Neutrophil (primary cell): ENCODE measurements at regions not wholly inside any gene's neighbourhood (a gene's known extent, or its start where the extent isn't known, plus 50 kb on each side); places are given as distances from the start of the nearest gene placed in this dataset.
"Not testable (repeated sequence)": the region's sequence is repeated elsewhere in the genome, so short reads cannot be mapped to it uniquely, and the experiment has no call there.

Experiments used
- H3K27ac ChIP-seq: fragments of 200-600 bp; sonication (generic); 2 replicates; pipeline ENCODE4 v1.5.1; 2016; ENCODE audit warnings: mild to moderate bottlenecking, moderate library complexity
- H3K27me3 ChIP-seq: fragments of 200-600 bp; sonication (generic); 2 replicates; pipeline ENCODE4 v1.6.0; 2016; ENCODE audit warnings: mild to moderate bottlenecking
- H3K36me3 ChIP-seq: fragments of 200-600 bp; sonication (generic); 2 replicates; pipeline ENCODE4 v1.5.1; 2017
- H3K4me1 ChIP-seq, 2 experiments: fragments of 200-600 bp in 1 of 2; sonication (generic) in 1 of 2; 1 replicate in 1 of 2; 2 replicates in 1 of 2; pipeline versions ENCODE4 v1.5.1 to v1.6.1; 2013 to 2016; ENCODE audit warnings: low read depth in 1 of 2, low read length in 1 of 2, mild to moderate bottlenecking in 1 of 2, moderate library complexity in 1 of 2; ENCODE audit not compliant: control insufficient read depth in 1 of 2, insufficient read depth in 1 of 2
- H3K4me3 ChIP-seq, 2 experiments: fragments of 200-600 bp in 1 of 2; sonication (generic) in 1 of 2; 1 replicate in 1 of 2; 2 replicates in 1 of 2; pipeline ENCODE4 v1.5.1; 2013 to 2016; ENCODE audit warnings: low read depth in 1 of 2, low read length in 1 of 2, mild to moderate bottlenecking in 1 of 2, moderate library complexity in 1 of 2
- H3K9me3 ChIP-seq: fragments of 200-600 bp; sonication (generic); 2 replicates; pipeline ENCODE4 v1.5.1; 2016
- TF ChIP-seq, protein P1 (sequence below): fragments of 200-600 bp; sonication (generic); IDR thresholded peaks from 2 replicates; pipeline ENCODE4 v1.5.1; 2016; ENCODE audit warnings: antibody characterized with exemption

DNA sequence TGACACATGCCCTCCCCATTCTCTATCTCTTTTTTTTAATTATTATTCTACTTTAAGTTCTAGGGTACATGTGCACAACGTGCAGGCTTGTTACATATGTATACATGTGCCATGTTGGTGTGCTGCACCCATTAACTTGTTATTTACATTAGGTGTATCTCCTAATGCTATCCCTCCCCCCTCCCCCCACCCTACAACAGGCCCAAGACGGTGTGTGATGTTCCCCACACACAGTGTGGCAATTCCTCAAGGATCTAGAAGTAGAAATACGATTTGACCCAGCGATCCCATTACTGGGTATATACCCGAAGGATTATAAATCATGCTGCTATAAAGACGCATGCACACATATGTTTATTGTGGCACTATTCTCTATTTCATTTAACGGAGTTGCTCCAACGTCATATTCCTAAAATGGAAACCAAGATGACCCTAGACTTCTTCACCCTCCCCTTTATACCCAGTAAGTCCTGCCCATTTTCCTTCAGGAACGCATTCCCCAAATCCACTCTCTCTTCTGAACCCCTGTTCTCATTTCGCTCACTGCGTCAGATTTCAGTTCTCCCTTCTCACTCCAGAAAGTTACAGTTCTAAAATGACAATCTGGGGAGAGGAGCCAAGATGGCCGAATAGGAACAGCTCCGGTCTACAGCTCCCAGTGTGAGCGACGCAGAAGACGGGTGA is 175.6 kb downstream of the MEX3B start:
- H3K27me3 ChIP-seq, H3K36me3 ChIP-seq, H3K9me3 ChIP-seq, H3K4me1 ChIP-seq, H3K27ac ChIP-seq, H3K4me3 ChIP-seq: not testable (repeated sequence)

DNA sequence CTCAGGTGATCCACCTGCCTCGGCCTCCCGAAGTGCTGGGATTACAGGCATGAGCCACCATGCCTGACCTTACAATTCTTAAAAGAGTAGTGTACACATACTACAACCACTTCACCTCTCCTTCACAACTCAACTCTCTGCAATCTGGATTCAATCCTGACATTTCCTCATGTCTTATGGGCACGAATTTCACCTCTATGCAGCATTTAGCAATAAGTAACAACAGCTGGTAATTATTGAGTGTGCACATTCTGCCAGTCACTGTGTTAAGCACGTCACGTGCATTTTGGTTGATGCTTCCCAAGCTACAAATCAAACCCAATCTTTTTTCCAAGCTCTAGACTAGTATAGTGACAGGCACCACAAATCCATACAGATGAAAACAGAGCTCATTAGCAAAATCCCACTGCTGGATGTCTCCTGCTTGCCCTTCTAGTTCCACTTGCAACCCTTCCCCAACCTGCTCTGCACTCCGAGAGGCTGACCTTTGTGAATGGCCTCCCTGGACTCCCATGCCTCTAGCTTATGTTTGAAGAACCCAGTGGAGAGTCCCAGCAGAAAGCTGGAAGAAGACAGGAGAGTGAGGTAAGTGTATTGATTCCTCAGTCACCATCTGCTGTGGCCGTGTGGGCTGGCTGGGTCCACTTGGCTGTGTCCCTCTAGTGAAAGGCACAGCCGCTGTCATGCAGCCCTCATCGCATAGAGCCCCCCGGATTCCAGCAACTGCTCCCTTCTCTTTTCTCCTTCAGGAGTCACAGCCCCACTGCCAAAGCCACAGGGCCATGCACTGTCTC is 176.5 kb downstream of the MEX3B start:
- no peaks in the 10 kb centered on the region for H3K36me3 ChIP-seq
- H3K27me3 ChIP-seq = no peaks in the 10 kb centered on the region
- TF ChIP-seq, protein P1, sequence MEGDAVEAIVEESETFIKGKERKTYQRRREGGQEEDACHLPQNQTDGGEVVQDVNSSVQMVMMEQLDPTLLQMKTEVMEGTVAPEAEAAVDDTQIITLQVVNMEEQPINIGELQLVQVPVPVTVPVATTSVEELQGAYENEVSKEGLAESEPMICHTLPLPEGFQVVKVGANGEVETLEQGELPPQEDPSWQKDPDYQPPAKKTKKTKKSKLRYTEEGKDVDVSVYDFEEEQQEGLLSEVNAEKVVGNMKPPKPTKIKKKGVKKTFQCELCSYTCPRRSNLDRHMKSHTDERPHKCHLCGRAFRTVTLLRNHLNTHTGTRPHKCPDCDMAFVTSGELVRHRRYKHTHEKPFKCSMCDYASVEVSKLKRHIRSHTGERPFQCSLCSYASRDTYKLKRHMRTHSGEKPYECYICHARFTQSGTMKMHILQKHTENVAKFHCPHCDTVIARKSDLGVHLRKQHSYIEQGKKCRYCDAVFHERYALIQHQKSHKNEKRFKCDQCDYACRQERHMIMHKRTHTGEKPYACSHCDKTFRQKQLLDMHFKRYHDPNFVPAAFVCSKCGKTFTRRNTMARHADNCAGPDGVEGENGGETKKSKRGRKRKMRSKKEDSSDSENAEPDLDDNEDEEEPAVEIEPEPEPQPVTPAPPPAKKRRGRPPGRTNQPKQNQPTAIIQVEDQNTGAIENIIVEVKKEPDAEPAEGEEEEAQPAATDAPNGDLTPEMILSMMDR = no peak
- H3K4me1 ChIP-seq = no peaks in the 10 kb centered on the region
- no peak overlapping the region for H3K4me3 ChIP-seq
- H3K9me3 ChIP-seq = no peaks in the 10 kb centered on the region
- no peak overlapping the region for H3K27ac ChIP-seq

DNA sequence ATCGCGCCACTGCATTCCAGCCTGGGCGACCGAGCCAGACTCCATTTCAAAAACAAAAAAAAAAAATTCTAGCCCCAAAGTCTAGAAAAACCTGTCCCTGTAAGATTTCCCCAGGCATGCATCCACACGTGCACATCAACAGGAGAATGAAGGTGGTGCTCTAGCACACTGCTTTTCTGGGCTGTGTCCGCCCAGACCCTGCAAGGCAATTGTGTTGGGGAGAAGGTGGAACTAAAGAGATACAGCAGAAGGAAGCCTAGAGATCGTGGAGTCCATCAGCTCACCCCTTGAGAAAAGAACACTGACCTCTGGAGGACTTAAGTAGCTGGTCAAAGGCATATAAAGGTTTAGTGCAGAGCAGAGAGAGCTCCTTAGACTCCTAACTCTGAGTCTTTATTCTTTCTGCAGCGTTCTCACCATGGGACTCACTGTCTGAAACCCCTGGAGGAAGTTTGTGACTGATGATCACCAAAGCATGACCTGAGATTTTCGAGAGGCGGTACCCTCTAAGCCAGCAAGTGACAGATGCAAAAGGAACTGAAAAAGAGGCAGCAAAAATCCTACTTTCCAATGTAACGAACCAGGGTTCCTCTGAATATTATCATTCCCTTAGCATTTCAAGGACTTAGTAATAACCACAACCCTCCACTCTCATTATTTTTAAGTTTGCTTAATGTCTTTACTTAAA is 179.8 kb downstream of the MEX3B start:
- H3K27ac ChIP-seq = no peak overlapping the region
- TF ChIP-seq, protein P1 = no peak
- H3K27me3 ChIP-seq = no peaks in the 10 kb centered on the region
- H3K36me3 ChIP-seq = no peaks in the 10 kb centered on the region
- H3K4me1 ChIP-seq = no peaks in the 10 kb centered on the region
- H3K4me3 ChIP-seq = no peak overlapping the region
- no peaks in the 10 kb centered on the region for H3K9me3 ChIP-seq

DNA sequence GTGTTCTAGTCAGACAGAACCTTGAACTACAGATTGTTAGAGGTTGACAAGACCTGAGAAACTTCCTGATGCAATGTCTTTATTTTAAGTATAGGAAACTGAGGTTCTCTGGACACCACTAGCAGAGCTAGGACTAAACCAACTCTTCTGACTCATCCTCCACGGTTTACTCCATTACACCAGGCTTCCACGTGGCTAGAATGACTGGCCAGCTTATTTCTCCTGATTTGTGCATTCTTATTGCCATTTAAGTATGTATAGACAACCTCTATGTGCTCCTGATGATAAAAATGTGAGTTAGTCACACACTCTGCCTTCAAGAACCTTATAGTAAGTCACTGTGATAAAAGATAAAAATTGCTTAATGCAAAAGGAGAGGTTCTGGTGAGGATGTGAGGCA is 182.7 kb downstream of the MEX3B start:
- H3K4me1 ChIP-seq = no peaks in the 10 kb centered on the region
- H3K36me3 ChIP-seq = no peaks in the 10 kb centered on the region
- H3K4me3 ChIP-seq = no peak overlapping the region
- TF ChIP-seq, protein P1 = no peak
- H3K27me3 ChIP-seq = no peaks in the 10 kb centered on the region
- no peak overlapping the region for H3K27ac ChIP-seq
- H3K9me3 ChIP-seq = no peaks in the 10 kb centered on the region

DNA sequence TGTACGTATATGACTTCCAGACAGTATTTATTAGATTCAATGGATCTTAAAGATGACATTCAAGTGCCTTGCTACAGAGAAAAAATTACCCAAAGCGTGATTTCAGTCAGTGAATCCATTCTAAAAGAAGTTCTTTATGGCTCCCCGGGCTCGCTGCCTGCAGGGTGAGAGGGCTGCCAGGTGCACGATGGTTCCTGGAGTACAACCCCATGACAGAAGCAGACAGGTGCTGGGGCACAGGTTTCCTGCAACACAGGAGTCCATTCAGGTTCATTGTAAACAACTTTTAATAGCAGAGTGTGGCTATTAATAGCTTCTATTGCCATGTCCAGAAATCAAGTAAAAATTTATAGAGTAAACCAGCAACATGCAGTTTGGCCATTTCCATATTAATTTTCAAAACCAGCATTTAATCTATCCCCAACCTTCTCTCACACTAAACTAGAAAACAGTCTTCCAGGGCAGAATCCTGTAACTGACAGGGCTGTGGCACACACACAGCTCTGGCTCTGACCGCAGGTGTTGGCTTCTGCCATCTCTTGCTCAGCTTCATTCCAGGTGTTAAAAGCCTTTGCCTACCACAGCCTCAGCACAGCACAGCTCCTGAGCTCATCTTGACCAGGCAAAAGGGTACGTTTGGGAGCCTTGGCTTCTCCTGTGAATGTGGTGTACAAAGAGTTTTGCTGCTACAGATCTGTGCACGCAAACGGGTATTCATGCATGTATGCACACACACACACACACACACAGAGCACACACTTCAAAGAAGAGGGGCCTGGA is 185.9 kb downstream of the MEX3B start:
- TF ChIP-seq, protein P1 = no peak
- H3K36me3 ChIP-seq = no peaks in the 10 kb centered on the region
- no peaks in the 10 kb centered on the region for H3K9me3 ChIP-seq
- no peaks in the 10 kb centered on the region for H3K27me3 ChIP-seq
- no peaks in the 10 kb centered on the region for H3K4me1 ChIP-seq
- no peak overlapping the region for H3K4me3 ChIP-seq
- H3K27ac ChIP-seq = no peak overlapping the region
